Upper lobe of left lung (tissue), 6 donors: ENCODE measurements at regions not wholly inside any gene's neighbourhood (a gene's known extent, or its start where the extent isn't known, plus 50 kb on each side); places are given as distances from the start of the nearest gene placed in this dataset.

Experiments used
- ATAC-seq, 2 donors: fragments of 200-7000 bp; cut with Tn5 transposase; one replicate each; pipeline ENCODE4 v1.9.1; 2022; ENCODE audit warnings: mild to moderate bottlenecking in 2 of 2, moderate library complexity in 2 of 2; ENCODE audit not compliant: low FRiP score in 2 of 2
- DNase-seq, 2 donors: peaks; one replicate each; pipeline ENCODE4 v3.0.0-alpha.2; 2019 to 2020
- H3K27ac ChIP-seq, 4 donors: fragments of 200-600 bp; sonication (generic); one replicate each; pipeline ENCODE4 v1.5.1; 2016 to 2019
- H3K27me3 ChIP-seq, 4 donors: fragments of 200-600 bp; sonication (generic); one replicate each; pipeline ENCODE4 v1.5.1; 2017 to 2019
- H3K36me3 ChIP-seq, 4 donors: fragments of 200-600 bp; sonication (generic); one replicate each; pipeline ENCODE4 v1.5.1; 2016 to 2019
- H3K4me1 ChIP-seq, 4 donors: fragments of 200-600 bp; sonication (generic); one replicate each; pipeline ENCODE4 v1.5.1; 2018 to 2019
- H3K4me3 ChIP-seq, 4 donors: fragments of 200-600 bp; sonication (generic); one replicate each; pipeline ENCODE4 v1.5.1; 2017 to 2019; ENCODE audit warnings: mild to moderate bottlenecking in 2 of 4, moderate library complexity in 1 of 4
- H3K9me3 ChIP-seq, 4 donors: fragments of 200-600 bp; sonication (generic); one replicate each; pipeline ENCODE4 v1.5.1; 2018 to 2019
- EP300 ChIP-seq, 4 donors: sonication (generic); formaldehyde crosslinking; IDR thresholded peaks; one replicate each; pipeline ENCODE4 v1.5.1; 2017; ENCODE audit warnings: antibody characterized with exemption in 4 of 4, control low read depth in 2 of 4
- POLR2A ChIP-seq, 4 donors: fragments of 450-650 bp; IDR thresholded peaks; one replicate each; pipeline ENCODE4 v1.5.1; 2016 to 2017; ENCODE audit warnings: antibody characterized with exemption in 4 of 4, mild to moderate bottlenecking in 2 of 4
- POLR2AphosphoS5 ChIP-seq, 2 donors: sonication (generic); formaldehyde crosslinking; IDR thresholded peaks; one replicate each; pipeline ENCODE4 v1.5.1; 2017; ENCODE audit warnings: antibody characterized with exemption in 2 of 2
- WGBS, 2 donors: methylation state at CpG; one replicate each; pipeline ENCODE4 v1.1.5; 2017 to 2018; 5-methylcytosine and 5-hydroxymethylcytosine counted together
- TF ChIP-seq, protein P1 (sequence below), 6 experiments: fragments of 450-650 bp in 4 of 6; fragments of 200-600 bp in 2 of 6; sonication (generic) in 2 of 6; IDR thresholded peaks; one replicate each; pipeline ENCODE4 v1.5.1; 2016 to 2019; ENCODE audit warnings: antibody characterized with exemption in 6 of 6
- donor health status: DM: no; HTN: no; CAD: no; lungs with moderate emphysema.
- donor health status: DM: no; HTN: yes; CAD: no; lungs with severe emphysema.

DNA sequence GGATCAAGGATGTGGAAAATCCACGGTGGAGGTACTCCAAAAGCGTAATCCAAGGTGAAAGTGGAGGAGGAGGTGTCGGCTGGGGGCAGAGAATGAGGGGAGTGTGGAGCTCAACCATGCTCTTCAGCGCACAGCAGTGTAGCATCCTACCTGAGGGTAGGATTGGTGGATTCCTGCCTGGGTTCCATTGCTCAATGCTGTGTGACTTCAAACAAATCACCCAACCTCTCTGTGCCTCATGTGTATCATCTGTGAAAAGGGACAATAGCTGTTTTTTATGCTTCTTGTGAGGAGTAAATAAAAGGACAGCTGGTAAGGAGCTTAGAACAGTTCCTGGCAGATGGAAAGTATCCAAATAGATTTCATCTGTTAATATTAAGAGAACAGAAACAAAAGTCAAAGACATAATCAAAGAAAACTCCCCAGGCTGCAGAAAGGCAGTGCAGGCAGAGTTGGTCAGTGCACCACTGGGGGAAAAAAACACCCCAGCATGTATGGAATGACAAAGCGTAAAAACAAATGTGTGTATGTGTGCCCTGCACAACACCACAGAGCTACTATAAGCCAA is 130.0 kb upstream of the HDAC4 start:
- TF ChIP-seq, protein P1, sequence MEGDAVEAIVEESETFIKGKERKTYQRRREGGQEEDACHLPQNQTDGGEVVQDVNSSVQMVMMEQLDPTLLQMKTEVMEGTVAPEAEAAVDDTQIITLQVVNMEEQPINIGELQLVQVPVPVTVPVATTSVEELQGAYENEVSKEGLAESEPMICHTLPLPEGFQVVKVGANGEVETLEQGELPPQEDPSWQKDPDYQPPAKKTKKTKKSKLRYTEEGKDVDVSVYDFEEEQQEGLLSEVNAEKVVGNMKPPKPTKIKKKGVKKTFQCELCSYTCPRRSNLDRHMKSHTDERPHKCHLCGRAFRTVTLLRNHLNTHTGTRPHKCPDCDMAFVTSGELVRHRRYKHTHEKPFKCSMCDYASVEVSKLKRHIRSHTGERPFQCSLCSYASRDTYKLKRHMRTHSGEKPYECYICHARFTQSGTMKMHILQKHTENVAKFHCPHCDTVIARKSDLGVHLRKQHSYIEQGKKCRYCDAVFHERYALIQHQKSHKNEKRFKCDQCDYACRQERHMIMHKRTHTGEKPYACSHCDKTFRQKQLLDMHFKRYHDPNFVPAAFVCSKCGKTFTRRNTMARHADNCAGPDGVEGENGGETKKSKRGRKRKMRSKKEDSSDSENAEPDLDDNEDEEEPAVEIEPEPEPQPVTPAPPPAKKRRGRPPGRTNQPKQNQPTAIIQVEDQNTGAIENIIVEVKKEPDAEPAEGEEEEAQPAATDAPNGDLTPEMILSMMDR (IDR thresholded peaks at IDR 0.05), result no peak
- TF ChIP-seq POLR2AphosphoS5 (IDR thresholded peaks at IDR 0.05) (no peak), POLR2A (IDR thresholded peaks at IDR 0.05) (no peak), EP300 (IDR thresholded peaks at IDR 0.05) (no peak)
- 93 to 95% methylated on average over 5 of the region's 5 CpGs for WGBS, 2 donors
- Histone ChIP-seq H3K36me3 (no peaks in the 10 kb centered on the region), H3K27me3 (no peaks in the 10 kb centered on the region), H3K4me1 (no peaks in the 10 kb centered on the region), H3K4me3 (no peak overlapping the region), H3K9me3 (peaks cover 0 to 6% (median 0%) of the 10 kb centered on the region in 4 donors), H3K27ac (no peak overlapping the region)
- DNase-seq, result no peak
- ATAC-seq, result no peak

DNA sequence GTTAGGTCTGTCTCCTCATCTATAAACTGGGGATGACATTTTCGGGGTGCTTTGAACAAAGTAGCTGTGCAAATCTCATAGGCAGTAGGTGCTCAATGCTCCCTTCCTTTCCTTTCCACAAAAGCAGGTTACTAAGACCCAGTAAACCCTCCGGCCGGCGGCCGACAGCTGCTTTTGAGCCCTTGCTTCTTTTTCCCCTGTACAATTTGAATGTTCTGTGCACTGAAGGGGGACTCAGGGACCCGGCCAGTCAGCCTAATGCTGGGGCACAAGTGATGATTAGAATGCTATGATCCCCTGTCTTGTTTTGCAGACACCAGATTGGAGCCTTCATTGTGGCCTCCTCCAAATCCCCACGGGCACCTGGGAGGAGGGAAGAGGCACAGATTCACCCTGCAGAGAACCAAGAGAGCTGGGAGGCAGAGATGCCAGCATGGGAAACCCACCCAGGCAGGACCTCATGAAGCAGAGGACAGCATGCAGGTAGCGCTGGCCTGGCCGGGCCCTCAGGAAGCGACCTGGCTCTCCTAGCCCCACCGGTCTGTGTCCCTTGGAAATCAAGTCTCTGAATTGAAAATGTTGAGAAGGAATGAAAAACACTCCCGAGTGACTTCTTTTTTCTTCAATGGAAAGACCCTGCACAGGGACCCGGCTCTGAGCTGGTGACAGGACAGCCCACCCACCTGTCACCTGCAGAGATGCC is 128.6 kb upstream of the HDAC4 start:
- H3K4me3 ChIP-seq, result no peak overlapping the region
- H3K27ac ChIP-seq, result no peak overlapping the region
- H3K4me1 ChIP-seq, result no peaks in the 10 kb centered on the region
- no peak for ATAC-seq
- TF ChIP-seq POLR2A (IDR thresholded peaks at IDR 0.05) (no peak), POLR2AphosphoS5 (IDR thresholded peaks at IDR 0.05) (no peak), EP300 (IDR thresholded peaks at IDR 0.05) (no peak)
- TF ChIP-seq, protein P1 (IDR thresholded peaks at IDR 0.05), result no peak
- 91 to 95% methylated on average over 13 of the region's 13 CpGs for WGBS, 2 donors
- H3K36me3 ChIP-seq, result no peaks in the 10 kb centered on the region
- H3K9me3 ChIP-seq, result no peaks in the 10 kb centered on the region
- DNase-seq, result no peak
- H3K27me3 ChIP-seq, result no peaks in the 10 kb centered on the region

DNA sequence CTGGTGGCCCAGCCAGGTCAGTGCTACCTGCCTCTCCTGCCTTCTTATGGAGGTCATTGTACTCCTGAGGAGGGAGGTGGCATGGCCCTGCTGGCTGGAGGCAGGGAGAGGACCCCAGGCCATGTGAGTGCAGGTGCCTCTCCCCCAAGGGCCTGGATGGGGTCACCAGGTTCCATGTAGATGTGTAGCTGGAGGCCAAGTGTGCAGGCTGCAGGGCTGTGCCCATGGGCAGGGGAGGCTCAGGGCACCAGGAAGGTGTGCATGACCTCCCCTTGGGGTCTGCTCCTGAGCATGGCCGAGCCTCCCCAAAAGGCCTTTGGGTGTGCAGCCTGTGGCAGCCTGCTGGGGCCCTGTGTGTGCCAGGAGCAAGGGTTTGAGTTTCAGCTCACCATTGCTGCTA is 128.1 kb upstream of the HDAC4 start:
- H3K36me3 ChIP-seq, result no peaks in the 10 kb centered on the region
- ATAC-seq, result no peak
- TF ChIP-seq, protein P1 (IDR thresholded peaks at IDR 0.05), result no peak
- TF ChIP-seq POLR2AphosphoS5 (IDR thresholded peaks at IDR 0.05), result no peak
- no peak for TF ChIP-seq POLR2A (IDR thresholded peaks at IDR 0.05)
- no peak for TF ChIP-seq EP300 (IDR thresholded peaks at IDR 0.05)
- no peak overlapping the region for H3K27ac ChIP-seq
- no peak overlapping the region for H3K4me3 ChIP-seq
- no peak for DNase-seq
- 90% methylated on average over 1 of the region's 1 CpG; no CpG with 5 or more reads in 1 of the 2 donors for WGBS, 2 donors
- no peaks in the 10 kb centered on the region for H3K9me3 ChIP-seq
- H3K4me1 ChIP-seq, result no peaks in the 10 kb centered on the region
- no peaks in the 10 kb centered on the region for H3K27me3 ChIP-seq

DNA sequence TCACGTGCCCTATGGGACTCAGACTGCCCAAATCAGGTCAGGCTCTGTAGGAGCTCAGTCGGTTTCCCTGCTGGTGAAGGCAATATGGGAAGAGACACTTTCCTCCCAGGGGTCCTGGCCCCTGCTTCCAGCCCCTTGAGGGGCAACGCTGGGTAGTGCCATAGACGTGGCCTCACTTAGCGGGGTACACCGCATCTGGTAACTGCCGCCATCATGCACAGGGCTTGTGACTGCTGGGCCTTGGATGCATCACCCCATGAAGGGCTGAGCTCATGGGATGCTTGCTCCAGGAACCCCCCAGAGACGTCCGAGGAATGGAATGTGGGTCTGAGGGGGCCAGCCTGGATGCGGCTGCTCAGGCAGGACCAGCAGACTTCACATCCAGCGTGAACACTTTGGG is 127.3 kb upstream of the HDAC4 start:
- 91 to 100% methylated on average over 2 to 11 of the region's 11 CpGs for WGBS, 2 donors

More for the DNA sequence above, 127.3 kb upstream of the HDAC4 start:
- no peaks in the 10 kb centered on the region for H3K27me3 ChIP-seq
- H3K4me3 ChIP-seq, result no peak overlapping the region
- no peaks in the 10 kb centered on the region for H3K4me1 ChIP-seq
- no peak for DNase-seq
- no peak overlapping the region for H3K27ac ChIP-seq
- ATAC-seq, result no peak
- H3K9me3 ChIP-seq, result no peaks in the 10 kb centered on the region
- TF ChIP-seq EP300 (IDR thresholded peaks at IDR 0.05) (no peak), POLR2AphosphoS5 (IDR thresholded peaks at IDR 0.05) (no peak), POLR2A (IDR thresholded peaks at IDR 0.05) (no peak)
- TF ChIP-seq, protein P1 (IDR thresholded peaks at IDR 0.05), result no peak
- H3K36me3 ChIP-seq, result no peaks in the 10 kb centered on the region
